Stimulated activated CD4-positive, alpha-beta T cell treated with anti-CD3 and anti-CD28 coated beads, Interleukin-4, amount 100 ng/mL, for 4 hours (primary cell): ENCODE measurements at regions not wholly inside any gene's neighbourhood (a gene's known extent, or its start where the extent isn't known, plus 50 kb on each side); places are given as distances from the start of the nearest gene placed in this dataset.
"Not testable (repeated sequence)": the region's sequence is repeated elsewhere in the genome, so short reads cannot be mapped to it uniquely, and the experiment has no call there.

Experiments
- DNase-seq, 2 experiments: peaks; one replicate each; pipeline ENCODE4 v3.0.0-alpha.2; 2020

DNA sequence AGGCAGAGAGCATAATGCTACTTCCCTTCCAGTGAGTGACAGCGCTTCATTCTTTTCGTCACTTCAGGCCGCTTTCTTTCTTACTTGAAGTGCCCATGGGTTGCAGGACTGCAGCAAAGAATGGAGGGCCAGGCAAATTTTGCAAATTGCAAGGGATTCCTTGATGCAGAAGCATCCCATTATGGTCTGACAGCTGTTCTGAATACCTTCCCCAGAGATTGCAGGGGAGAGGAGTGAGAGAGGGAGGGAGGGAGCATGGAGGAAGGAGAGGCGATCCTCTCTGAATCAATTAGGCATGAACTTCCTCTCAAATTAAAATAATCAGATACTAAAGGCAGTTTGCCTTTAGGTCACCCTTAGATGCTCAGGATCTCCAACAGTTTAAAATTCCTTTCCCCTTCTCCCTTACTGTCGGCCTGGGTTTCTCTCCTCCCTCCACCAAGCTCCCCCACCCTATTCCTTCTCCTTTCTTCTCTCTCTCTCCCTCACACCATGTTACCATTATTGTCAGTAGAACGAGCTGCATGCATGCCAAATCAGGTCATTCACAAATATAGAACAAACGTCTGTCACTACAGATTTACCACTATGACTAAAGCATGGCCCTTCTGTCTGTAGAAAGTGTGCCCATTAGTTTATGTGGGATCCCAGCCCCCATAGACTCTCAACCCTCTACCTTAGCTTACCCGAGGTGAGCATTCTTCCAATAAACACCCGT, 289.2 kb downstream of the CD83 start:
- no peak for DNase-seq

DNA sequence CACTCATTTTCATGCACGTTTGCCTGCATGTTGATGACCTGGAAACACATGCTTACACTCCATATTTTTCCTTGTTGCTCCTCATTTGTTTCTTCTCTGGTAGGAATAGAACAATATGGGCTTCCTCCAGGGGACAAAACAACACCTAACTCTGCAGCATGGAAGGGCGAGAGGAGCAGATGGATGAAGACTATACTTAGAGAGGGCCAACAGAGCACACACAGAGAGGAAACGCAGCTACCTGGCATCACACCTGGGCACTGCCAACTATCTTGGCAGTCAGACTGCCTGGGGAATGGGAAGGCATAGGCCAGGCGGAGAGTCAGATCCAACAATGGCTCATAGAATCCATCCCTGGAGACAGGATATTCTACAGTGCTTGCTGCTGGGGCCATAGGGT, 290.9 kb downstream of the CD83 start:
- no peak for DNase-seq

DNA sequence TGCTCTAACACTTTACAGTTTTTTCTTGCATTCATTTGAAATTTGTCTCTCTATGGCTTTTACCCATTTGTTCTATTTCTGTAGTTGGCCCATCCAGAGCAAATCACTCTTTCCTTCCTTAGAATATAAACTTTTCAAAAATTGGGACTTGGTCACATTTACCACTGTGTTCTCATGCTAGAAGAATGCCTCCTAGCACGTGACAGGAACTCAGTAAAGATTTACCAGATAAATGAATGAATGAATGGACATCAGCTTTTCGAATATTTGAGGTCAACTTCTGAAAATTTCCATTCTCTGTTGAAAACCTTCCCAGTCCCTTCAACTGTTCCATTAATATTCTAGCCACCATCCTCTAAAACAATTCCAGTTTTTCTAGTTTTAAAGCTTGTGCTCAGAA, 294.5 kb downstream of the CD83 start:
- DNase-seq, result no peak

DNA sequence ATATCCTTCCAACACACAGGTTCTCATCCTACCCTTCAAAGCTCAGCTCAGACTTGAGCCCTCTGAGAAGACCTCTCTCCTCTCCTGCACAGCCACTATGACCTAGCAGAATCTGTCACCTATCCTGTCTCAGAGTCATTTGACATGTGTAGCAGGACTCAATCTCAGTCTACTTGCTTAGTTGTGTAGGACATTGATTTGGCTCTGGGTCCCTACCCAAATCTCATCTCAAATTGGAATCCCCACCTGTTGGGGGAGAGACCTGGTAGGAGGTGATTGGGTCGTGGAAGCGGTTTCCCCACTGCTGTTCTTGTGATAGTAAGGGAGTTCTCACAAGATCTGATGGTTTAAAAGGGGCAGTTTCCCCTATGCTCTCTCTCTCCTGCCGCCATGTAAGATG, 297.9 kb downstream of the CD83 start:
- no peak for DNase-seq

DNA sequence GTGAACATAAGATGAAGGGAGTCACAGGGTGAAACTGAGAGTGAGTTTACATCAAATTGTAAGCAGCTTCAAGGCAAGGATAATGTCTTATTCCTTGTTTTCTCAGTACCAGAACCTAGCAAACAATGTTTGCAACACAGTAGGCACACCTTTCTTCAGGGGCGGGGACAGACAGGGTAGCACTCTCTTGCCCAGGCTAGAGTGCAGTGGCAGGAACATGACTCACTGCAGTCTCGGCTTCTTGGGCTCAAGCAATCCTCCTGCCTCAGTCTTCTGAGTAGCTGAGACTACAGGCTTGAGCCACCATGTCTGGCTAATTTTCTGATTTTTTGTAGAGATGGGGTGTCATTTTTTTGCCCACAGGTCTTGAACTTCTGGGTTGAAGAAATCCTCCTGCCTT, 299.8 kb downstream of the CD83 start:
- DNase-seq, result no peak

DNA sequence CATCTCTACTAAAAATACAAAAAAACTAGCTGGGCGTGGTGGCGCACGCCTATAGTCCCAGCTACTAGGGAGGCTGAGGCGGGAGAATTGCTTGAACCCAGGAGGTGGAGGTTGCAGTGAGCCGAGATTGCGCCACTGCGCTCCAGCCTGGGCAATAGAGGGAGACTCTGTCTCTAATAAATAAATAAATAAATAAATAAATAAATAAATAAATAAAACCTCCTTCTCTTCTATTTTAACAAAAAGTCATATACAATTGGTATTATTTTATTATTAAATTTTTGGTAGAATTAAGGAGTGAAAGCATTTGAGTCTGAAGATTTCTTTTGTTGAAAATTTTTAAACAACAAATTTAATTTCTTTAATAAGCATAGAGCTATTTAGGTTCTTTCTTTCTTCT, 301.7 kb downstream of the CD83 start:
- DNase-seq, result not testable (repeated sequence)

DNA sequence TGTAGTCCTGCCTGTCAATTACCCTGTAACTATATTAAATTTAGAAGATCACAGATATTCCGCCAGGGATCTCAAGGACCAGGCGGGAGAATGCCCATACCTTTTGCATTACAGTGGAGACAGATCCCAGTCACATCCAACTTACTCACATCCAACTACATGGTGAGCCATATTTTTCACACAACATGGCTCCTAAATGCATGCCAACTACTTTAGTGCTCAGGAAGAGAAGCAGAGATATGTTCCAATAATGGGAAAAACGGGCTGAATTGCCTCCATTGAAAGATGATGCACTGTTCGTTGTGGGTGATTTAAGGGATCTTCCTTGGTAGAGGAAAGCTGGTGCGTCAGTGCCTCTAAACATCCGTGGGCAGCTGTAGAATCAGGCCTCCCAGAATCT, 304.5 kb downstream of the CD83 start:
- no peak for DNase-seq

DNA sequence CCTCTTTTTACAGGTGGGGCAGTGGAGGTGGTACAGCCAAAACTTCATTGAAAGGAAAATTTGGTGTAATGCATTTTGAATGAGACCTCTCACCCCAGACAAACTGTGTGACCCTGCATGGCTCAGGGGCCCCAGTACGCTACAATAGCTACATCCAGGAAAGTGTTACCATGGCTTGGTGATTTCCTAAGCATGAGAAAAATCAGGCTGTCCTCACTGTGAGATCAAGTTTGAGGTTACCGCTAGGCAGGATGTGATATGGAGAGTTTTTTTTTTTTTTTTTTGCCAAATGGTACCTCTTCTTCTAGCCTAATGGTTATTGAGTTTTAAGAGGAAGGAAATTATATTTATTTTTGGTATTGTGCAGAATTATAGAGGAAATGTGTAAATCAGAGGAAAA, 305.3 kb downstream of the CD83 start:
- no peak for DNase-seq

DNA sequence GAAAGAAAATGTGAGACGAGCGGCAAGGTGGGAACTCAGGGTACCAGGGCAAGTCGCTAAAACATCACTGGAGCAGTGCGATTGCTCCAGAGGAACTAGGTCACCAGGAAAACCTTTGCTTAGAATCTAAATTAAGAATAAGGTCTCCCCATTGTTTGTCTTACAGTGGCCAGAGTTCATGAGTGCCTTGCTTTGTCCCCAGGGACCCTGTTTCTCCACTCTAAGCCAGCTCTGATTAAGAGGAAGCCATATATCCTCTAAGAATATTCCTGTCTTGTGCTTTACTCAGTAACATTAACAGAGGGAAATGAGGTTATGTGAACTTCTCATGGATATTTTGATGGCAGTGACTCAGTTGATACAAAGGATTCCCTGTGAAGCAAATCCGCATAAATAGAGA, 305.8 kb downstream of the CD83 start:
- DNase-seq, result no peak

DNA sequence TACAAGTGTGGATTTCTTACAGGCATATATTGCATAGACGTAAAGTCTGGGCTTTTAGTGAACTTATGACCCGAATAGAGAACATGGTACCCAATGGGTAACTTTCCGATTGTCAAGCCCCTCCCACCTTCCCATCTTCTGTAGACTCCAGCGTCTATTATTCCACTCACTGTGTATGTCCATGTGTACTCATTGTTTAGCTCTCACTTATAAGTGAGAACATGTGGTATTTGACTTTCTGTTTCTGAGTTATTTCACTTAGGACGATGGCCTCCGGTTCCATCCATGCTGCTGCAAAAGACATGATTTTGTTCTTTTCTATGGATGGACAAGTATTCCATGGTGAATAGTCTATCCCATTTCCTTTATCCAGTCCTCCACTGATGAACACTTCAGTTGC, 306.4 kb downstream of the CD83 start:
- no peak for DNase-seq

DNA sequence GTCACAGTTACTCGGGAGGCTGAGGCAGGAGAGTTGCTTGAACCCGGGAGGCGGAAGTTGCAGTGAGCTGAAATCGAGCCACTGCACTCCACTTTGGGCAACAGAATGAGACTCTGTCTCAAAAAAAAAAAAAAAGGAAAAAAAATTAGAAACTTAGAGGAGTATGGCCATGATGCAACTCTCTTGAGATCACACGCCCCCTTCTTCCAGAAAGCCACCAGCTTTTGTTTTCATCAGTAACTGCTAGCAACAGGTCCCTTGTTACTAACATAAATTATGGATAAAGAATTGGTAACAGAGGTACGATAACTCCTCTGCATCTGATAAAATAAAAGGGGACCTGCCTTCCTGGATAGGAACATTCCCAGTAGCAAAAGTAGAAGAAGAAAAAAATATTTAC, 308.2 kb downstream of the CD83 start:
- no peak for DNase-seq

DNA sequence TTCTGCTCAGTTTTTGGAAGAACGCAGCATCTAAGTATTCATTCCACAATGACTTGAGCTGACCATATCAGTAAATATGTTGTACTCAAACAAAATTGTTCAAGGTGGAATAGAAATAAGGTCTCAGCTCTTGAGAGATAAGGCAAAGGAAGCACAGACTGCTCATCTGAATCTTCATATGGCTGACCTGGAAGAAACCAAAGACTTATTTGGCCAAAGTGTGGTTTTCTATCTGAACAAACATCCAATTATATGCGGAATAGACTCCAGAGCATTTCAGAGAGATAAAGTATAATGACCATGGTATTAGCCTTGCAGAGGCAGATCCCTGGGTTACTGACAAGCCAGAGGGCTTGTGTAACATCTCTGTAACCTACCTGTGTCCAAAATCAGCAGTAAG, 308.7 kb downstream of the CD83 start:
- DNase-seq, result no peak

DNA sequence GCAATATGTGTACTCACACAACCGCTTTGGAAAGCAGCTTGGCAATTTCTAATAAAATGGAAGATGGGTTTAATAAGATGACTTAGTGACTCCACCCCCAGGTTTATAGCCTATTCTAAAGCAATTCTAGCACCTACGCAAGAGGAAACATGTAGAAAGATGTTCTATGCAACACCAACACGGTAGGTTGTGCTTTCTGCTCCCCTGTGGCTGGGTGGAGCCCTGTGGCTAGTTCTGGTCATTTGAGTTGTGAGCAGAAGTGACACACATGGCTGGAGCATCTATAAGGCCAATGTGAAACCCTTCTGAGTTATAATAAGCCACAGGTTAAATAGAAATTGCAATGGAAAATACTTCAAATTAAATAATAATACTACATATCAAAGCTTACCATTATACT, 310.7 kb downstream of the CD83 start:
- no peak for DNase-seq

DNA sequence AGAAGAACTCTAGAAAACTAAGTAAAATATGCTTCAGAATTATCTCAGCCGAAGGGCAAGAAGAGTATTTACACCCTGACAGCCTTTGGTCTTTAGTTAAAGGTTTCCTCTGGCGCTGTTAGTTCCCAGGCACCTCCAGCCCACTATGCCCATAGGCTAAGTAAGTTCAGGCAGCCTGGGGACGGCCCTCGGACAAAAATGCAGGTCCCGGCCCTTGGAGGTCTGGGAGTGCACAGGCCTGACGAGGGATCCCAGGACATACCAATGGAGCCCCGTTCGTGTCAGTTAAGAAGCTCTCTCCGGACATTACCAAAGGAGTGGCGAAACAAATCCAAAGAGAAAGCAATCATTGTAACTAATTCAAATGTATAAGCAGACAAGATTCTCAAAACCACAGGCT, 311.8 kb downstream of the CD83 start:
- DNase-seq, result no peak

DNA sequence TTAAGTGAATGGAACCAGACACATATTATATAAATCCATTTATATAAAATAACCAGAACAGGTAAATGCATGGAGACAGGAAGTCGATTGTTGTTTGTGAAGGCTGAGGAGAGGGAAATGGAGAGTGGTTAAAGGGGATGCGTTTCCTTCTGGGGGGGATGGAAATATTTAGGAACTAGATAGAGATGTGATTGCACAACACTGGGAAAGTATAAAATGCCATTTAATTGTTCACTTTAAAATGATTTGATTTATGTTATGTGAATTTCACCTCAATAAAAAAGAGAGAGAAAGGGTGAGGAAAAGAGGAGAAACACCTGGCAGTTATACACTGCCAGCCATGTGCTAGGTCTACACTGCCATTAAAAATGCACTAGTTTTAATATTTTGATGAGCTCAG, 312.6 kb downstream of the CD83 start:
- no peak for DNase-seq

DNA sequence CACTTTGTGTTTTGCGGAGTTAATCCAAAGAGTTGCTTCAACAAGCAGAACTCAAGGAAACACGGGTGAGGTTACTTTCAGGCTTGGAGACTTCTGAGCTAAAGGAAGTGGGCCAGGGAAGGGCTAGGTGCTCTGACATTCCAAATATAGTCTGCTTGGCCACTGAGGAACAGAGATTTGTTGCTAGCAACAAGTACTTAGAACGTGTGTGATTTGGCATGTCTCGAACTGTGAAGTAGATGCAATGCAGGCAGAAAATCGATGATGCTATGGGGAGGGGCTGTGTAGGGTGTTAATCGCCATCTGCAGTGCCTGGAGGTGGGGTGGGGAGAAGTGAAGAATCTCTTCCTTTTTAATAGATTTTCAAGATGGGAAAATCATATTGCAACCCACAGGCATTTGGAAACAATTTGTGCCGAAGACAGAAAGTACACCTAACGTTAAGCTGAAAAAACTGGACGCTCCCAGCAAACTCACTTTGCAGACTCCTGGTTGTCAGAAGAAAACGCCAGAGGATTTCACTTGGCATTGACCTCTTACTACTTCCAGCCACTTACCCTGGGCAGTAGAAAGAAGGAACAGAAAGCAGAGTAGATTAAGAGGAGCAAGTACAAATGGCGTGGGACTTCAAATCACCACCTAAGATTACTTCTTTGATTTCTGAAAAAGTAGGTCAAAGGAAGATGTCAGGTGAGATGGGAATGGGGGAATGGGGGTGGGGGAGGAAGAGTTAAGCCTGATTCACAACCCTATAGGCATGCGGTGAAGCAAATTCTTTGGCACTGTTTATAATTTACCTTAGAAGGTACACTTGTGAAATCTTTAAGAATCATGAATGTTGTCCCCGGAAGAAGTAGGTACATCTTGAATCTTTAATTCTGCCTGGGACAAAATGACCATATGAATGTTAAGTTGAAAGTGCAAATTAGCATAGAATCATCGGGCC, 314.1 kb downstream of the CD83 start:
- no peak for DNase-seq

DNA sequence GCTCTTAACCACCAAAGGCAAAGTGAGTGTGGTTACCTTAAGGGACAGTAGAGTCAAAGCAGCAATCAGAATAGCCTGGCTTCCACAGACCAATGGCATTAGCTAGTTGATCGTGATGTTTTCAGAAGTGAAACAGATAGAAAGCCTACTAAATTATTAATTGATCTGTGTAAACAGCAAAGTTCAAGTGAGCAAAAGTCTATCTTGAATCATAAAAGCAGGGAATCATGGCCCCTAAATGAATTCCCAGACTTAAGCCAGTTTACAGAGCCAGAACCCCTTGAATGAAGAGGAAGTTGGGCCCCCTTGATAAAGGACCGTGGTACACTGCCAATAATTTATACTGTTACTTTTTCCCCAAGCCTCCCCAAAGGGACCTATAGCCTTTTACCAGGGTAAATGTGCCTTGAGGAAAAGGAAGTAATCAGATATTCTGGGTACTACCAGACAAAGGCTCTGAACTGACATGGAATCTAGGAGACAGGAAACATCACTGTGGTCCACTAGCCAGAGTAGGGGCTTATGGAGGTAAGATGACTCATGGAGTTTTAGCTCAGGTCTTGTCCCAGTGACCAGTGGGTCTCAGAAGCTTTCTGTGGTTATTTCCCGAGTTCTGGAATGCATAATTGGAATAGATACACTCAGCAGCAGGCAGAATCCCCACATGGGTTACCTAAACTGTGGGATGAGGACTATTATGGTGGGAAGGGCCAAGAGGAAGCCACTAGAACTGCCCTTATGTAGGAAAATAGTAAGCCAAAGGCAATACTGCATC, 317.5 kb downstream of the CD83 start:
- DNase-seq, result no peak

DNA sequence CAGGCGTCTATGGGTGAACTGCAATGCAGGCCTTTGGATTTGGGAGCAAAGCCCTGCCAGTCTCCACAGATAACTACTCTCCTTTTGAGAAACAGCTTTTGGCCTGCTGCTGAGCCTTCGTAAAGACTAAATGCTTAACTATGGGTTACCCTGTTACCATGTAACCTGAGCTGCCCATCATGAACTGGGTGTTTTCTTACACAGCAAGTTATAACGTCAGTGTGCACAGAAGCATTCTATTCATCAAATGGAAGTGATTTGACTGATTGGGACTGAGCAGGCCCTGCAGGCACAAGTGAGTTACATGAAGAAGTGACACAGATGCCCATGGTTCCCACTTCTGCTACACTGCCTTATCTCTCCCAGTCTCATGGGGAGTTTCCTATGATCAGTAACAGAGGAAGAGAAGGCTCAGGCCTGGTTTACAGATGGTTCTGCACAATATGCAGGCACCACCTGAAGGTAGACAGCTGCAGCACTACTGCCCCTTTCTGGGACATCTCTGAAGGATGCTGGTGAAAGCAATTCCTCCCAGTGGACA, 319.1 kb downstream of the CD83 start:
- no peak for DNase-seq

DNA sequence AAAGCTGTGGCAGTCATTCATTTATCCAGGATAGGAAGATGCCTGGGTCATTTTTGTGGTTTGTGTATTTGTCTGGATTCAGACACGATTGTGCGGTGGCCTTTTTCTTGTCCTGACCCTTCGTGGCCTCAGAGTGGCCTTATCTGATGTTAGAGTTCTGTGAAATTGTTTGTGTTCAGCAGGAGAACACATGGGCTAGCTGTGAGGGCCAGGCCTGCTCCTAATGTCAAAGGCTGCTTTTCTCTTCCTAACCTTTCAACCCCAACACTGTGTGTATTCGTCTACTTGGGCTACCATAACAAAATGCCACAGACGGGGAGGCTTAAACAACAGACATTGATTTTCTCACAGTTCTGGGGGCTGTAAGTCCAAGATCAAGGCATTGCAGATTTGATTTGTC, 321.8 kb downstream of the CD83 start:
- no peak for DNase-seq

DNA sequence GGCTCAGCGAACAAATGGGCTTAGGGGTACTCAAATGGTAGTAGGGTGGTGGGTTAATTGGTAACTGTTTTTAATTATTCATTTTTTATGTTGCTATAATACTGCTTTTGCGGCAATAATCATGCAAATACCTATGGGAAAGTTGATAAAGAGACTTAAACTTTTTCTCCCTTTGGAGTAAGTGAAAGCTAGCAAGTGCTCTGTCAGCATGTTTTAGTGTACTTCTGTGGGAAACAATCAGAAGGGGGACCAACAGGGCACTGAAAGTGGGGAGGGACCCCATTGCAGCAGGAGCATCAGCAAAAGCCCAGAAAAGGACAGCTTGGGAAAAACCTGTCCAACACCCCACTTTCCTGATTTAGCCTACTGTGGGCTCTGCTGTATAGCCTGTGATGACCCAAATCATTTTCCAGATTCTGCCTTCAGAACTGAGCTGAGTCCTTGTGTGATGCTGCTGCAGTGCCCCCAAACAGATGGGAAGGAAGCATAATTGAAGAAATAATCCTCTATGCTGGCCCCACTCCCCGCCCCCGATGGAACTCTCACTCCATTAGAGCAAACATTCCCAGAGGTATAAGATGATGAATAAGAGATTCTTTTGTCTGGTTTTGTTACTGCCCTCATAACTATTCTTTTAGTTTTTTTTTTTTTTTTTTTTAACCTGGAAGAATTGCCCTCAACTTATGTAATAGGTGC, 322.8 kb downstream of the CD83 start:
- DNase-seq, result no peak

DNA sequence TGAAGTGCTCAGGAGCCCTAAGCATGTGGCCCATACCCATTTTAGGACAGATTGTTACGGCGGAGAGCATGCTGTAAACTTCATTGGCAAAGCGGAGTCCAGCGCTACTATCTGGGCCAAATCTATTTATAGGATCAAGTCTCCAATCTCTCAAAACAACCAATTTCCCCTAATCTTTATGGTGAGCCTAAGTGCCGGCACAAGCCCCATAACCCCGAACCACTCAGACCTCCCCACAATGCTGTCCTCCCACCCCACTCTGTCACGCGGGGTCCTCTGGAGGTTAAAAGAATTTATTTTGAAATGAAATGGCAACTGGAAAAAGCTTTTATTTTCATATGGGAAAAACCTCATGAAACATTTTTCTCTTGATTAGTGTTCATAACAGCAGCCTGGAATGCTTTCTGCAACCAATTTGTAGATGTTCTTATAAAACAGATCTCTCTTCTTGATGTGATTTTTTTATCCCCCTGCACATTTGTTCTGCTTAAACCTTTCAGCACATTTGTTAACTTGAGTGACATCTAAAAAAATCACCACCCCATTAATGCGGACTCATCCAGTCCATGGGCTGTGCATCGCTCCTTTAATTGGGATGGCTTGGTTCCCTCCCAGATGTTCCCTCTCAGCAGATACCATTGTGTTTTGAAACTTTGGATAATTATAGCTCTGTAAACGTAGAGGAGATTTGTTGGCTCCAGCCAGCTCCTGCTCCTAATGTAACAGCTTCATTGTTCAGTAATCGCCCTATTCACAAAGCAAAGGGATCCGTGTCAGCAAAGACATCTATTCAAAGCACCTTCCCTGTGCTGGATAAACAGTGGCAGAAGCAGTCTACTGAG, 323.6 kb downstream of the CD83 start:
- no peak for DNase-seq

DNA sequence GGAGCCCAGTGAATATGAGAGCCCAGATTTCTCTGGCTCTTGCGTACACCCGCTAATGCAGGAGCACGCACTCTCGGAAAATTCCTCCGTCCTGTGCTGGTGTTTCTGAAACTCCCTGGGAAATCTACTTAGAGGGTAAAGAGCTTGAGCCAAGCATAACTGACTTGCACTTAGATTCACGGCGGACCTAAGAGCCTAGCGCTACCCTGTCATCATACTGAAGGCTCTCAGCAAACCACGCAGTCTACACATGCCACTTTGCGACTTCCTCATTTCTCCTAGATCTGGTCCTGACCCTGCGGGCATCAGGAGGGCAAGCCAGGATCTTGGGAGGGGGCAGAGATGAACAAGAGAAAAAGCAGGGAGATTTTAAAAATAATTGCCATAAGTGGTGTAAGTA, 324.7 kb downstream of the CD83 start:
- no peak for DNase-seq
